Dermis blood vessel endothelial cell (primary cell): ENCODE measurements at regions not wholly inside any gene's neighbourhood (a gene's known extent, or its start where the extent isn't known, plus 50 kb on each side); places are given as distances from the start of the nearest gene placed in this dataset.

ENCODE experiments used
- DNase-seq: peaks from one replicate; pipeline ENCODE4 v3.0.0; 2010

DNA sequence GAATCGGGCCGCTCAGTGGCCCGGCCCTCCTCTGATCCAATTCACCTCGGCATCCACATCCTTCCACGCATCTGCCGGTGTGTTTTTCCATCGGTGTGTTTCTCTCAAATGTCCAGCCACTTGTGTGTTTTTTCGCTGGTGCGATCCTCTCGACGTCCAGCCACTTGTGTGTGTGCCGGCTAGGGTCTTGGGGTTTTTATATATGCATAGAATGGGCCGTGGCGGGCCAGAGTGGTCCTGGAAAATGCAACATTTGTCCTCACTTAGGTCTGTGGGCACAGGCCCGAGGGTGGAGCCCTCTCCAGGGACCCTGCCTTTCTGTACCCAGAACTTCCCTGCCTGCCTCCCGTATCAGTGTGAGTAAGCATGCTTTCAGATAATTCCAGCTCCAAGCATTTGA, 1106.4 kb downstream of the AMY1C start:
- no peak for DNase-seq

- no peak for DNase-seq
Observed at GRCh38 chr1:104856518-104856917, 1106.8 kb downstream of the AMY1C start.

GRCh38 chr1:104868794-104869193, 1119.1 kb downstream of the AMY1C start:
- DNase-seq, result no peak

DNA sequence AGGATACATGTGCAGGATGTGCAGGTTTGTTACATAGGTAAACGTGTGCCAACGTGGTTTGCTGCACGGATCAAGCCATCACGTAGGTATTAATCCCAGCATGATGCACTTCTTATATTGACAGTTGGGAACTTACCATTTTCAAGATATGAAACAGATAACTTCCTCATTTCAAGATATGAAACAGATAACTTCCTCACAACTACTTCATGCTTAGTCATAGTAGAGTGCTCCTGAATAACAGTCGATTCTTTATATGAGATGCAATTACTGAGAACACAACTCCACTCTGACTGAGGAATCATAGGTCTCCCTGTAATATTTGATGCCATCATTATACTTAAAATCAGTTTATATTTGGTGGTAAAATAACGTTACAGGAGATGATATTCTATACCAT, 1124.3 kb downstream of the AMY1C start:
- DNase-seq, result no peak

DNA sequence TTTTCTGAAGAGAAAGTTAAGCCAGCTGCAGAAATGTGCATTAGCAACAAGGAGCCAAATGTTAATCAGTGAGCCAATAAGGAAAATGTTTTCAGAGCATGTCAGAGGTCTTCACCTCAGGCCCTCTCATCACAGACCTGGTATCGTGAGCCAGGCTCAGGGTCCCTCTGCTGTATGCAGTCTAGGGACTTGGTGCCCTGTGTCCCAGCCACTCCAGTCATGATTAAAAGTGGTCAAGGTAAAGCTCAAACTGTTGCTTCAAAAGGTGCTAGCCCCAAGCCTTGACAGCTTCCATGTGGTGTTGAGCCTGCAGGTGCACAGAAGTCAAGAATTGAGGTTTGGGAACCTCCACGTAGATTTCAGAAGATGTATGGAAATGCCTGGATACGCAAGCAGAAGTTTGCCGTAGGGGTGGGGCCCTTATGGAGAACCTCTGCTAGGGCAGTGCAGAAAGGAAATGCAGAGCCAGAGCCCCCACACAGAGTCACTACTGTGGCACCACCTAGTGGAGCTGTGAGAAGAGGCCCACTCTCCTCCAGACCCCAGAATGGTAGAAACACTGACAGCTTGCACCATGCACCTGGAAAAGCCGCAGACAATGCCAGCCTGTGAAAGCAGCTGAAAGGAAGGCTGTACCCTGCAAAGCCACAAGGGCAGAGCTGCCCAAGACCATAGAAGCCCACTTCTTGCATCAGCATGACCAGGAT, 1128.7 kb downstream of the AMY1C start:
- DNase-seq, result no peak

GRCh38 chr1:104884939-104885338, 1135.2 kb downstream of the AMY1C start:
- DNase-seq, result no peak

GRCh38 chr1:104905322-104905721, 1155.6 kb downstream of the AMY1C start:
- DNase-seq, result no peak

DNA sequence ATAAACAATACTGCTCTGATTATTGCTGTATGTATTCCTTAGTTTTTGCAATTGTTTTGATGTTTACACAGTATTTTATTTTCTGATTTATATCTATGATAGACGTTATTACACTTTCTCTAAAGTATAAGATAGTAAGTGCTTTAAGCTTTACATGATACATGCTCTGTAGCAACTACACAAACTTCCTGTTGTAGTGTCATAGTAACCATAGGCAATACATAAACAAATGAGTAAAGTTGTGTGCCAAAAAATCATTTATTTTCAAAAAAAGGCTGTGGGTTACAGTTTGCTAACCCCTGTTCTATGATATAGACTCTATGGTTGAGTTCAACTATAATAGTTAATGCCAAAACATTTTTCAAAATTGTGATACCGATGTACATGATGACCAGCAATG, 1156.4 kb downstream of the AMY1C start:
- DNase-seq, result no peak

- DNase-seq, result no peak
Observed at GRCh38 chr1:104919188-104919587, 1169.5 kb downstream of the AMY1C start.

GRCh38 chr1:104921525-104921924, 1171.8 kb downstream of the AMY1C start:
- no peak for DNase-seq

DNA sequence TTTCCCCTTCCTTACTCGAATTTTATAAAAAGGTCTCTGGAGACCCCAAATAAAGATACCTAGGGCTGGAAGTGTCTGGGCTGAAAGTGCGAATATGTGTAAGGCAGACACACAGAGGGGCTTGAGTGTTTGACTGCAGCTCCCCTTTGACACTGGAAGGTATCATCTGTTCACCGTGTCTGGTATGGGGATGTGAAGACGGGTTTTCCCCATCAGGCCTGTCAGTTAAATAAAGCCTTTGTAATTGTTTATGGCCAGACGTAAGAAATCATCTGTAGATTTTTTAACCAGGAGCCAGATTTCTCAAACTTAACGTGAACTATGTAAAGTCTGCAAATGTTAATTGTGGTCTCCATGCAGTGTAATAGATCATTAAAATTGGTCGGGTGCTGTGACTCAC, 1173.4 kb downstream of the AMY1C start:
- no peak for DNase-seq

- DNase-seq, result no peak
Observed at GRCh38 chr1:104929280-104929679, 1179.6 kb downstream of the AMY1C start.

DNA sequence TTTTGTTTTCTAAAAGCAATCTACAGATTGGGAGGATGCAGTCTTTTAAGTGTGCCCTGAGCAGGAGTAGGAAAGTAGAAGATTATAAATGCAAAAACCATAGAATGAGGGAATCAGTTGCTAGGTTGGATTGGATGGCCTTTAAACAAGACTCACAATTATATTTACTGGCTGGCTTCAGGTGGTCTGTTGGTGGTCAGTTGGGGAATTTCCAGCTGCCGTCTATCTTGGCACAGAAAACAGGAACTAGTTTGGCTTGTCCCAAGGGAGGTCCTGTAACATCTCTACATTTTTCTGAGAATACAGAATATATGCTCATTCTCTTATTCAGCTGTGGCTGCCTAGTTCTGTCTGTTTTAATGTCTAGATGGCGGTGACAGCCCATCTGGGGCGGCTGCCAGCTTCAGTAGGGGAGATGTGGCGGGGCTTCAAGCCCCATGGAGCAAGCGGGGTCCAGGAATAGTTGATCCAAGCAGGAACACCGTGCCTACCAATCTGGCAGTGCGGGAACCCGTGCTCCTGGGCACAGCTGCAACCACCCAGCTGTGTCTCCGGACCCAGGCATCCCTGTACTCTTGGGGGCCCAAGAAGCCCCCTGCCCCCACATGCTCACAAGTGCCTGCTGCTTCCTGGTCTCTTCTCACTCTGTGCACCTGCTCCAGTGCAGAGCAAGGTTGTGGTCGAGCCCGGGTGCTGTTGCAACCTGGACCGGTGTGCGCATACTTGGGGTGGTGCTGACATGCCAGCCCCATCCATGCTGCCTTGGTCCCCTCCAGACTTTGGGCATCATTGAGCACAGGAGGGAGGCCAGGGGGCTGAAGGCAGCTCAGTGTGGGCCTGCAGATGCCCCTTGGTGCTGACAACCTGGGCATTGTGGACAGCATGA, 1182.6 kb downstream of the AMY1C start:
- DNase-seq, result no peak

DNA sequence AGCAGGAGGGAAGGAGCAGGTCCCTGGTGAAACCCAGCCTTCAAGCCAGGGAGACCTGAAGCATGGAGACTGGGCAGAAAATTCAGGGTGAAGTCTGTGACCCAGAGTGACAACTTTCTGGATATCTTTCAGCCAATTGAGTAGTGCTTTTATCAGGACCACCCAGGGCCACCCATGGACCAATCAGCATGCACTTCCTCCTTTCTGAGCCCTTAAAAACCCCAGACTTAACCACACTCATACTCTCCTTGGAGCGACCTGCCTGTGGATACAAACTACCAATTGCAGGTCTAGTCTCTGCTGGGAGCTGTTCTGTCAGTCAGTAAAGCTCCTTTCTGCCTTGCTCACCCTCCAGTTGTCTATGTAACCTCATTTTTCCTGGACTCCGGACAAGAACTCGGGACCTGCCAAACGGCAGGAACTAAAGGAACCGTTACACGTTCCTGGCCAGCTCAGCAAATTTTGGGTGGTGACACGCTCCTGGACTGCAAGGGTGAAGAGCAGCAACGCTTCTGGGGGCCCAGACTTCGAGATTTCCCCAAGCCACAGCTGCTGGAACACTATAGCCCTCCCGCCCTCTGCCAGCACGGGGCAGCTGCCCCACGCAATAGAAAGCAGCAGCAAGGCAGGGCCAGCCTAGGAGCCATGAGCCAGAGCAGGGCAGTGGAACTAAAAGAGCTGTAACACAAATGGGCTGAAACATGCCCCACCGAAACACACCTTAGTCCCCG, 1183.4 kb downstream of the AMY1C start:
- no peak for DNase-seq

DNA sequence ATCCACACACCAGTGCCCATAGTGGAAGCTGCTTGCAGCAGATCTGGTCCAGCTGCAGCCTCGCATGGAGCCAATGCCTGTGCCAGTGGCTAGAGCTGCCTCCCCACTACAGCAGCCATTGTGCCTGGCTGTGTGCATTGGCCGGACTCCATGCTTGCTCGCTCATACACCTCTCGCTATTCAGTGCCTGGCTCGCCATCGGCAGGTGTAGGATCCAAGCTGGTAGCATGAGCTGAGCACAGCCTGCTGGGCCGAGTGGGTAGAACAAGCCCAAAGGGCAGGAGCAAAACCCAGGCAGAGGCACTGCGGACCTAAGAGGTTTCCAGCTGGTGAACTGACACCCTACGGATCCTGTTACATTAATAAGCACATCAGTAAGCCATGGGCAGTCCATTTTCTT, 1184.1 kb downstream of the AMY1C start:
- no peak for DNase-seq

GRCh38 chr1:104945406-104945805, 1195.7 kb downstream of the AMY1C start:
- DNase-seq, result no peak

DNA sequence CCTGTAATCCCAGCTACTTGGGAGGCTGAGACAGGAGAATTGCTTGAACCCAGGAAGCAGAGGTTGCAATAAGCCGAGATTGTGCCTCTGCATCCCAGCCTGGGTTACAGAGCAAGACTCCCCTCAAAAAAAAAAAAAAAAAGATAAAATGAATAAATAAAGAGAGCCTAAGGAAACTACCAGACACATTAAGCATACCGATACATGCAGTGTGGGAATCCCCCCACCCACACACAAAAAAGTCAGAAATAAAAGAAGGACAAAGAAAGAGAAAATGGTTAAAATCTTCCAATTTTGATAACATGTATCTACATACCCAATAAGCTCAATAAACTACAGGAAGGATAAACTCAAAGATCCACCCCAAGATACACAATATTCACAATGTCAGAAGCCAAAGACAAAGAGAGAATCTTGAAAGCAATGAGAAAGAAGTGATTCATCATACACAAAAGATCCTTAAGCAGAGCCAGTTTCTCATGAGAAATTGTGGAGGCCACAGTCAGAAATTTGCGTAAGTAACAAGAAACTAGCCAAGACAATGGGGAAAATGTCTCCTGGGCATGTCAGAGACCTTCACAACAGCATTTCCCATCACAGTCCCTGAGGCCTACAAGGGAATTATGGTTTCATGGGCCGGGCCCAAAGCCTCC, 1197.0 kb downstream of the AMY1C start:
- no peak for DNase-seq

GRCh38 chr1:104953555-104953954, 1203.9 kb downstream of the AMY1C start:
- DNase-seq, result no peak

DNA sequence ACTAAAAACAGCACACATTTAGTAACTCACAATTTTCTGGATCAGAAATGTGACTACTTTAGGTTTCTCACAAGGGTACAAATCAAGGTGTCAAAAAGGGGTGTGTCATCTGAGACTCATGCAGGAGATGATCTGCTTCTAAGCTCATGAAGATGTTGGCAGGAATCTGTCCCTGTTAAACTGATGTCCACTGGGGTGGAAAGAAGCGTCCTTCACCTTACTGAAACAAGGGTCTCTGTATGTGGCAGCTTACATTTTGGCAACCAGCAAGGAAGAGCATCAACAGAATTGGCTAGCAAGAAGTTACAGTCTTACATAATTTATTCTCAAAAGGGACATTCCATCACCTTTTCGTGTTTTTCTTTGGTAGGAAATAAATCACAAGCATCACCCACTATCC, 1223.8 kb downstream of the AMY1C start:
- DNase-seq, result no peak

- no peak for DNase-seq
Observed at GRCh38 chr1:104979651-104980050, 1230.0 kb downstream of the AMY1C start.

- DNase-seq, result no peak
Observed at GRCh38 chr1:104987210-104987609, 1237.5 kb downstream of the AMY1C start.

DNA sequence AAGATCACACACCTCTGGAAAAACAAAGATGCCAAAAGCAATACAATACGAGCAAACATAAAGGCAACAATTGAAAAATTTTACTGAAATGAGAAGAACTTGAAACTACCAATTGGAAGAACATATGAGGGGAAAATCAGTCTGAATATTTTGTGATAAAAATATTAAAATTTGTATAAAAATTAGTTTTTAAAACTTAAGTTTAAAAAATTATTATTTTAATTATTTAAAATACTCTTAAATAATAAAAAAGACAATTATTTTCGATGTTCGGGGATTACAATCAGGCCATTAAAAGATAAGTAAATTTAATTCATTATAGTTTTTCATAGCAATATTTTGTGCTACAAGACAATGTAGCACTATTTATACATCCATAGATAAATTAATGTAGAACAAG, 1239.3 kb downstream of the AMY1C start:
- DNase-seq, result no peak

DNA sequence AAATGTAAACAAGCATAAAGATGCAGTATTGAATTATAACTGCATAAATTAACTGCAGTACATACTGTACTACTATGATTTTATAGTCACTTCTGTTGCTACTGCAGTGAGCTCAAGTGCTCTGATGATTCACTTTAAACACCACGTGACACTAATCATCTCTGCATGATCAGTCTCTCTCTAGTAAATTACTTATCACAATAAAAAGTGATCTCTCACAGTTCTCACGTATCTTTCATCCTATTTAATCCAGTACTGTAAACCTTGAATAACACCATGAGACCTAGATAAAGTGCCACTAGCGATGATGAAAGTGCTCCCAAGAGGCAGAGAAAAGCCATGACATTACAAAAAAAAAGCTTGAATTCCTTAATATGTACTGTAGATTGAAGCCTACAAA, 1242.0 kb downstream of the AMY1C start:
- DNase-seq, result no peak
